ENCODE measurements at regions not wholly inside any gene's neighbourhood (a gene's known extent, or its start where the extent isn't known, plus 50 kb on each side); places are given as distances from the start of the nearest gene placed in this dataset.
A peak's percentile ranks its signal among the peaks of the same experiment; 100 is the strongest.

GRCh38 chr7:41878309-41879295 lies 175.7 kb upstream of the INHBA start:
- DNase-seq (ENCODE audit: low spot score) = no peak

DNA sequence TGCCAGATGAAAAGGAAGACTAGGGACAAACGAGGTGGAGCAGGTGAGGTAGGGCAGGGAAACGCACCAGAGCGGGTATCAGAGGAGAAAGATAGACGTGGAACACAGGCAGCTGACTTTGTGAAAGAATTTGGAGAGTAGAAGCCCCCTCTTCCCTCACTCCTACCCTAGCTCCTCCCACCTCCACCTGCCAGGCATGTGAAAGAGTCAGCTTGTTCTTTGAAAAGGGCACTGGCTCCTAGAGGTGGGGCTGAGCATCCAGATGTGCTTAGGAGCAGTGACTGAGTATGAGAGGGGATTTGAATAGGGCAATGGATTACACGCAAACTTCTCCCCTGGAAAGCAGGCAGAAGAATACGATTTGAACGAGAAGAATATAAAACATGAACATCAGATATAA lies 174.2 kb upstream of the INHBA start:
- DNase-seq (ENCODE audit: low spot score) = no peak

GRCh38 chr7:41875513-41875912 lies 172.6 kb upstream of the INHBA start:
- DNase-seq (ENCODE audit: low spot score) = no peak

- DNase-seq (ENCODE audit: low spot score) = no peak
These were observed 171.4 kb upstream of the INHBA start for GRCh38 chr7:41874201-41874785.

DNA sequence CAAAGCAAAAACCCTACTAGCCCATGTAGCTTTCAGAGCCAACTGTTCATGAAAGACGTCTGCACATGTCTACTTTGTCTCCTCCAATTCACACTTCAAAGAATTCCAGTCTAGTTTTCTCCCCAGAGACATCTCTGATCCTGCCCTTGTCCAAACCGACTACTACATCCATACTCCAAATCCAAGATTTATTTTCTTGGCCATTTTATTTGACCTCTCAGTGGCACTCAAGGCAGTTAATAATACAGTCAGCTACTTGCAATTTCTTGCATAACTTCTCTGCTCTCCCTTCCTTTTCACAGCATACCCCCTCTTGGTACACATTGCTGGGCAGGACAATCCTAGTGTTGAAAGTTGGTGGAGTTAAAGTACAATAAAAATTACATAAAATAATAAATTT lies 170.9 kb upstream of the INHBA start:
- no peak for DNase-seq (ENCODE audit: low spot score)

DNA sequence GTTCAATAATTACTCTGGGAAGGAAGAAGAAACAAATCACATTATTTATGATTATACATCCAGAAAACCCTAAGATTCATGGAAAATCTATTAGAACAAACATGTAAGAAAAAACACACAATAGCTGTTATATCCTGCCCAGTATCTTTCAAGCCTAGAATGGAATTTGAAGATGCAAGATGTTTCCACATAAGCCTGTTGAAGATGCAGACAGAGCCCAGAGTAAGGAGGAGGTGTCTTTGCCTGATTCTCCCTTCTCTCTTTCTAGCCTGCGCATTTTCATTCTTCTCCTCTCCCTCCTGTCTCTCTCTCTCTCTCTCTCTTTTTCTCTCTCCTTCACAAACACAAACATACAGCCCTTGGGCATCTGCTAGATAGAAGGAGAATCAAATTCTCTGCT lies 170.1 kb upstream of the INHBA start:
- no peak for DNase-seq (ENCODE audit: low spot score)

DNA sequence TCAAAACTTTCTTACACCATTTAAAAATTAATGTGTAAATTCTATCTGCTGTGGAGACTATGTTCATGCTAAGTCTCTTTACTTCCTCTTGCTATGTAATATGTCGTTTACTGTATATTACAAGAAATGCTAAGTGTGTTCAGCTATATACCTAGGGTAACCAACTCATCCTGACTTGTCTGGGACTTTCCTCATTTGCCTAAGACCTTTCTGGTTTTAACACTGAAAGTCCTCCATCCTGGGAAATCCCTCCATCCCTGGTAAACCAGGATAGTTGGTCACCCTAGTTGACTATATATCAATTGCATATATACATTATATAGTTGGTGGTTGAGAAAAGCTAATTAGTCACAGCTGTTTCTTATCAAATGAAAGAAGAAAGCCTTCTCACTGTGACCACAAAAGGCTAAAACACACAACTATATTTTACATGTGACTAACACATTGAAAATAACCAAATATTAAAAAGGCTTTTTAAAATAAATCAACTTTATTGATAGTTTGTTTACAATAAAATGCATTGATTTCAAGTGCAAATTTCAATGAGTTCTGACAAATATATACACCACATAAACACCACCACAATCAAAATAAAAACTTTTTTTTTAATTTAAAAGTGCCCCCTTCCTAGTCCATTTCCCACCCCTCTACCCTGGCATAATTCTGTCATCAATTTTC lies 167.7 kb upstream of the INHBA start:
- DNase-seq (ENCODE audit: low spot score) = no peak

DNA sequence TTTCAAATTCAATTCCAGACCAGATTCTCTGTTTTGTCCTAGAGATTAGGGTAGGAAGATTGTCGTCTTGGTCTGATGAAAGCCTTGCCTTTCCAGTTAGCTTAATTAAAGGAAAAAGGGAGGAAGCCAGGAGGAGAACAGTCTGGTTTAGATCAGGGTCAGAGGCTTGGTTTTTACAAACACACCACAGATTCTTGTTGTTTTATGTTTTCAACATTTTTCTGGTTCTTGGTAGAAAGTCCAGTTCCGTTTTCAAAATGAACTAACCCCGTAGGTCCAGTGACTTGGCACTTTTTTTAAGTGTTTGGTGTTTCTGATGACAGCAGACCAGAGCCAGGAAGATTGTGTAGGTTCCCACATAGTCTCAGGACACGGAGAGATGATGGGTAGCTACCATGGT lies 167.1 kb upstream of the INHBA start:
- DNase-seq (ENCODE audit: low spot score) = no peak

GRCh38 chr7:41869596-41869995 lies 166.7 kb upstream of the INHBA start:
- DNase-seq (ENCODE audit: low spot score) = no peak

DNA sequence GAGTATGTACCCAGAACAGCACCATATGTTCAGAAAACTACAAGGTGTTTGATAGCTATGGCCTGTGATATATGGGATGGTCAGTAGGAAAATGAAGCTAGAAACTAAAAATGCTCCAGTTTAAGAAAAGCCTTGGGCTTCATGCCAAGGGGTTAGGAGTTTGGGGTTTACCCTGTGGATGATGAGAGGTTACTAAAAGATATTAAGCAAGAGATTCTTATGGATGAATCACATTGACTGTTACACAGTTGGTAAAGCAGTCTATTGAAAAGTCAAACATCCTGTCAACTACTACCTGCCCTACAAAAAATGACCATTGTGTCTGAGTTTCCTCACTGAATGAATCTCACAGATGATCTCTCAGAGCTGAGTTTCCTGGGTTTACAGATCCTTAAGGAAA lies 166.2 kb upstream of the INHBA start:
- no peak for DNase-seq (ENCODE audit: low spot score)

DNA sequence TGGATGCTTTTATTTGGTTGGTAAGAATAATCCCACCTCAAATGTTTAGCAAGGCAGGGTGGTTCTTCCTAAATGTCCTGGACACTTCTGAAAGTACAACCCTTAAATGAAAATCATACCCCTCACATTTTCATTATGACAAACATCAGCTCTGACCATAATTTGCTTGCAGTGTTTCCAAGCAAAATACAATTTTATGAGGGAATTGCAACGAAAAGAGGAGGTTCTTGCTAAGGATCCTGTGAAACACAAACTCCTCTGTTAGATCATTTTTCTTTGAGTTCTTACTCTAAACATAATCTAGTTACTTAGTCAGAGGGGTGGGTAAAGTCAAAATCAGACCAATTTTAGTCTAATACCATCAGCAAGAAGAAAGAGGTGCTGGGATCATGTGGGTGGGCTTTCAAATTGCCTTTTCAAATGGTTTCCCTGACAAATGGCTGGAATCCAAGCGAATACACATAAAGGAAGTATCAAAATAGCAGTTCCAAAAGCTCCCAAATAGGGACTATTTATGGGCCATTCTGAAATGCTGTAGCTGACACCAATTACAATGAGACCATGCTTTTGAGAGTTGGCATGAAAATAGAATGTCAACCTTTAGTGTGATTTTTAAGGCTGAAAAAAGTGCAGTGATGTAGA lies 164.9 kb upstream of the INHBA start:
- DNase-seq (ENCODE audit: low spot score) = no peak

GRCh38 chr7:41862261-41862660 lies 159.4 kb upstream of the INHBA start:
- DNase-seq (ENCODE audit: low spot score) = no peak

GRCh38 chr7:41861642-41862041 lies 158.8 kb upstream of the INHBA start:
- no peak for DNase-seq (ENCODE audit: low spot score)

DNA sequence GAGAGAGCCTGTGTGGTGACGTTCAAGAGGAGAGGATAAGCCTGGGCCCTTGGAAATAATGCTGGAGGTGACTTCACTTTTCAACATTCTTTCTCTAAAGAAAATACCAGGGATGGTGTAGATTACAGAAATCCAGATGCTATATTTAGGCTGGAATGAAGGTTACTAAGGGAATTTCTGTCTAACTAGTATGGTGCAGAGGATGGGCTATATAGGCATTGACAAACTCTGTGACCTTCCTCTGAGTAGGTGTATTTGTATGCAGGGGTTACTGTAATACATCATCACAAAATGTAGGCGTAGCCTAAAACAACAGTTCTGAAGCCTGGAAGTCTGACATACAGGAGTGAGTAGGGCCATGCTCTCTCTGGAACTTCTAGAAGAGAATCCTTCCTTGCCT lies 155.3 kb upstream of the INHBA start:
- DNase-seq (ENCODE audit: low spot score) = no peak

- DNase-seq (ENCODE audit: low spot score) = no peak
These were observed 152.9 kb upstream of the INHBA start for GRCh38 chr7:41855798-41856197.

GRCh38 chr7:41847606-41848005 lies 144.7 kb upstream of the INHBA start:
- DNase-seq (ENCODE audit: low spot score) = no peak

- DNase-seq (ENCODE audit: low spot score) = no peak
These were observed 144.3 kb upstream of the INHBA start for GRCh38 chr7:41847151-41847550.

DNA sequence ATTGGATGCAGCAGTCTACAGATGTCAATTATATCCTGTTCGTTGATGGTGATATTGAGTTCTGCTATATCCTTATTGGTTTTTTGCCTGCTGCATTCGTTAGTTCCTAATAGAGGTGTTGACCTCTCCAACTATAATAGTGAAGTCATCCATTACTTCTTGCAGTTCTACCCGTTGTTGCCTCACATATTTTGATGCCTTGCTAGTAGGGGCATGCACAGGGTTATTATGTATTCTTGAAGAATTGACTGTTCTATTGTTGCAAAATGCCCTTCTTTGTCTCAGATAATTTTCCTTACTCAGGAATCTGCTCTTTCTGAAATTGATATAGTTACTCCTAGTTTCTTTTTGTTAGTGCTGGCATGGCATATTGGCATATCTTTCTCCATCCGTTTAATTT lies 140.1 kb upstream of the INHBA start:
- no peak for DNase-seq (ENCODE audit: low spot score)

- no peak for DNase-seq (ENCODE audit: low spot score)
These were observed 135.0 kb upstream of the INHBA start for GRCh38 chr7:41837916-41838315.

- no peak for DNase-seq (ENCODE audit: low spot score)
These were observed 133.2 kb upstream of the INHBA start for GRCh38 chr7:41835976-41836530.

GRCh38 chr7:41834805-41835694 lies 132.2 kb upstream of the INHBA start:
- DNase-seq (ENCODE audit: low spot score) = peak; percentile 28
